Liver (tissue), 8 donors: ENCODE measurements at regions not wholly inside any gene's neighbourhood (a gene's known extent, or its start where the extent isn't known, plus 50 kb on each side); places are given as distances from the start of the nearest gene placed in this dataset.

Source experiments
- DNase-seq: peaks from one replicate; pipeline ENCODE4 v3.0.0-alpha.2; 2017; ENCODE audit warnings: low spot score
- H3K27ac ChIP-seq, 2 donors: one replicate each; pipeline ENCODE4 v1.7.0; 2013; ENCODE audit warnings: inconsistent platforms in 2 of 2, low read length in 2 of 2, control low read depth in 1 of 2, low read depth in 1 of 2, mild to moderate bottlenecking in 1 of 2
- H3K27me3 ChIP-seq, 4 donors: one replicate each; pipeline versions ENCODE4 v1.6.1 to v1.7.0; 2013; ENCODE audit warnings: low read length in 3 of 4, inconsistent platforms in 1 of 4, mild to moderate bottlenecking in 1 of 4, moderate library complexity in 1 of 4; ENCODE audit not compliant: control insufficient read depth in 4 of 4, insufficient read depth in 4 of 4
- H3K36me3 ChIP-seq, 4 donors: one replicate each; pipeline versions ENCODE4 v1.6.1 to v1.7.0; 2013; ENCODE audit warnings: low read length in 3 of 4, mild to moderate bottlenecking in 3 of 4, low read depth in 1 of 4, moderate library complexity in 1 of 4; ENCODE audit not compliant: control insufficient read depth in 4 of 4, insufficient read depth in 3 of 4
- H3K4me1 ChIP-seq, 4 donors: one replicate each; pipeline versions ENCODE4 v1.6.1 to v1.7.0; 2013; ENCODE audit warnings: low read length in 3 of 4, mild to moderate bottlenecking in 3 of 4, moderate library complexity in 1 of 4; ENCODE audit not compliant: control insufficient read depth in 4 of 4, insufficient read depth in 4 of 4
- H3K4me3 ChIP-seq, 3 donors: one replicate each; pipeline versions ENCODE4 v1.6.1 to v1.7.0; 2013; ENCODE audit warnings: low read length in 3 of 3, control low read depth in 1 of 3, low read depth in 1 of 3, mild to moderate bottlenecking in 1 of 3
- H3K9ac ChIP-seq, 2 donors: one replicate each; pipeline ENCODE4 v1.7.0; 2013; ENCODE audit warnings: low read length in 2 of 2, mild to moderate bottlenecking in 2 of 2, moderate library complexity in 2 of 2, control low read depth in 1 of 2, low read depth in 1 of 2
- H3K9me3 ChIP-seq, 4 donors: one replicate each; pipeline versions ENCODE4 v1.6.1 to v1.7.0; 2013; ENCODE audit warnings: low read length in 3 of 4; ENCODE audit not compliant: control insufficient read depth in 4 of 4
- ATF3 ChIP-seq: IDR thresholded peaks from 2 replicates; pipeline ENCODE4 v1.6.1; 2016; ENCODE audit warnings: antibody characterized with exemption
- CTCF ChIP-seq: fragments of 150-350 bp; IDR thresholded peaks from 2 replicates; pipeline ENCODE4 v1.5.1; 2017; ENCODE audit warnings: improper control_type of control experiment, low read depth, low read length; ENCODE audit not compliant: missing input control
- EGR1 ChIP-seq, 2 donors: IDR thresholded peaks; 2 replicates each; pipeline ENCODE4 v1.6.1; 2016 to 2018; ENCODE audit warnings: antibody characterized with exemption in 2 of 2, low read depth in 2 of 2
- FOXA1 ChIP-seq: IDR thresholded peaks from 2 replicates; pipeline ENCODE4 v1.6.1; 2016; ENCODE audit warnings: antibody characterized with exemption
- FOXA2 ChIP-seq: IDR thresholded peaks from 2 replicates; pipeline ENCODE4 v1.6.1; 2016; ENCODE audit warnings: antibody characterized with exemption
- HNF4A ChIP-seq, 2 donors: conservative IDR thresholded peaks; 2 replicates each; pipeline ENCODE4 v1.6.1; 2016; ENCODE audit warnings: antibody characterized with exemption in 2 of 2, mild to moderate bottlenecking in 2 of 2
- HNF4G ChIP-seq: IDR thresholded peaks from 2 replicates; pipeline ENCODE4 v1.6.1; 2016; ENCODE audit warnings: antibody characterized with exemption
- JUND ChIP-seq, 2 donors: IDR thresholded peaks; 2 replicates each; pipeline ENCODE4 v1.6.1; 2016; ENCODE audit warnings: antibody characterized with exemption in 2 of 2
- MAX ChIP-seq: IDR thresholded peaks from 2 replicates; pipeline ENCODE4 v1.6.1; 2016; ENCODE audit warnings: antibody characterized with exemption
- NR2F2 ChIP-seq: IDR thresholded peaks from 2 replicates; pipeline ENCODE4 v1.6.1; 2016; ENCODE audit warnings: antibody characterized with exemption
- RAD21 ChIP-seq, 2 donors: IDR thresholded peaks; 2 replicates each; pipeline ENCODE4 v1.6.1; 2016; ENCODE audit warnings: antibody characterized with exemption in 2 of 2, mild to moderate bottlenecking in 2 of 2
- REST ChIP-seq: IDR thresholded peaks from 2 replicates; pipeline ENCODE4 v1.6.1; 2016; ENCODE audit warnings: antibody characterized with exemption, mild to moderate bottlenecking
- RXRA ChIP-seq, 2 donors: IDR thresholded peaks; 2 replicates each; pipeline ENCODE4 v1.6.1; 2017 to 2018; ENCODE audit warnings: antibody characterized with exemption in 2 of 2, mild to moderate bottlenecking in 1 of 2
- SP1 ChIP-seq: IDR thresholded peaks from 2 replicates; pipeline ENCODE4 v1.6.1; 2018; ENCODE audit warnings: antibody characterized with exemption, mild to moderate bottlenecking
- YY1 ChIP-seq: IDR thresholded peaks from 2 replicates; pipeline ENCODE4 v1.6.1; 2016; ENCODE audit warnings: antibody characterized with exemption, mild to moderate bottlenecking
- ZBTB33 ChIP-seq: IDR thresholded peaks from 2 replicates; pipeline ENCODE4 v1.6.1; 2016; ENCODE audit warnings: antibody characterized with exemption
- WGBS: extraction: QIAGEN DNeasy Blood & Tissue Kit; methylation state at CpG from one replicate; pipeline ENCODE4 v1.1.7; 2013; 5-methylcytosine and 5-hydroxymethylcytosine counted together
- donor health status: healthy.
- donor health status: healthy.
- donor health status: healthy.
- donor health status: healthy.
- donor health status: healthy.

- TF ChIP-seq REST, result no peak
- TF ChIP-seq MAX, result no peak
Measured at GRCh38 chr6:14844411-14844810, 401.5 kb upstream of the JARID2 start (continued).

- Histone ChIP-seq H3K9me3 (no peaks in the 10 kb centered on the region), H3K27me3 (no peaks in the 10 kb centered on the region), H3K27ac (no peak overlapping the region), H3K4me3 (no peak overlapping the region), H3K36me3 (no peaks in the 10 kb centered on the region), H3K9ac (no peak overlapping the region), H3K4me1 (no peaks in the 10 kb centered on the region)
- WGBS, result 90% methylated on average over 3 of the region's 3 CpGs
- no peak for DNase-seq
- no peak for TF ChIP-seq RAD21 (IDR thresholded peaks at IDR 0.05)
- no peak for TF ChIP-seq FOXA2
- no peak for TF ChIP-seq JUND (IDR thresholded peaks at IDR 0.05)
- no peak for TF ChIP-seq ATF3
- TF ChIP-seq HNF4A (conservative IDR thresholded peaks at IDR 0.05), result no peak
Measured at GRCh38 chr6:14848019-14848418, 397.9 kb upstream of the JARID2 start.

- TF ChIP-seq HNF4G (no peak), FOXA2 (no peak)
- no peaks in the 10 kb centered on the region for H3K27me3 ChIP-seq
- H3K9me3 ChIP-seq, result no peaks in the 10 kb centered on the region
- H3K4me1 ChIP-seq, result no peaks in the 10 kb centered on the region
- H3K9ac ChIP-seq, result no peak overlapping the region
- H3K36me3 ChIP-seq, result no peaks in the 10 kb centered on the region
- no peak overlapping the region for H3K27ac ChIP-seq
- no peak overlapping the region for H3K4me3 ChIP-seq
- DNase-seq, result no peak
Measured at GRCh38 chr6:14849185-14849584, 396.7 kb upstream of the JARID2 start.

- H3K4me1 ChIP-seq, result no peaks in the 10 kb centered on the region
- no peak overlapping the region for H3K27ac ChIP-seq
- 90% methylated on average over 8 of the region's 8 CpGs for WGBS
- no peak overlapping the region for H3K4me3 ChIP-seq
- H3K36me3 ChIP-seq, result no peaks in the 10 kb centered on the region
- TF ChIP-seq EGR1 (IDR thresholded peaks at IDR 0.05; ENCODE audit: low read depth in 2 of 2) (no peak), ZBTB33 (no peak), FOXA1 (no peak), NR2F2 (no peak), REST (no peak), CTCF (no peak), SP1 (no peak), FOXA2 (no peak), RXRA (IDR thresholded peaks at IDR 0.05) (no peak), YY1 (no peak), JUND (IDR thresholded peaks at IDR 0.05) (no peak)
- no peaks in the 10 kb centered on the region for H3K27me3 ChIP-seq
- H3K9me3 ChIP-seq, result no peaks in the 10 kb centered on the region
- H3K9ac ChIP-seq, result no peak overlapping the region
- DNase-seq, result no peak
Measured at GRCh38 chr6:14851281-14851680, 394.6 kb upstream of the JARID2 start.
